Neural crest cell (in vitro differentiated cells): ENCODE measurements at regions not wholly inside any gene's neighbourhood (a gene's known extent, or its start where the extent isn't known, plus 50 kb on each side); places are given as distances from the start of the nearest gene placed in this dataset.
"Not testable (repeated sequence)": the region's sequence is repeated elsewhere in the genome, so short reads cannot be mapped to it uniquely, and the experiment has no call there.

Experiments used
- DNase-seq: peaks from one replicate; pipeline ENCODE4 v3.0.0; 2021; ENCODE audit warnings: low read depth, mixed read lengths, low spot score
- H3K27ac Mint-ChIP-seq: one replicate; pipeline ENCODE4 v1.8.0; 2021; ENCODE audit warnings: mild to moderate bottlenecking, mixed read lengths; ENCODE audit not compliant: unreplicated experiment
- H3K27me3 Mint-ChIP-seq: 2 replicates; pipeline ENCODE4 v1.8.0; 2021; ENCODE audit warnings: low read depth, mild to moderate bottlenecking, mixed read lengths
- H3K36me3 Mint-ChIP-seq: 2 replicates; pipeline ENCODE4 v1.8.0; 2021; ENCODE audit warnings: low read depth, mild to moderate bottlenecking, mixed read lengths
- H3K4me1 Mint-ChIP-seq: 2 replicates; pipeline ENCODE4 v1.8.0; 2021; ENCODE audit warnings: mixed read lengths
- H3K4me3 Mint-ChIP-seq: one replicate; pipeline ENCODE4 v1.8.0; 2021; ENCODE audit warnings: mild to moderate bottlenecking, mixed read lengths
- H3K9me3 Mint-ChIP-seq: 2 replicates; pipeline ENCODE4 v1.8.0; 2021; ENCODE audit warnings: mixed read lengths
- TF ChIP-seq, protein P1 (sequence below): fragments of 200-600 bp; sonication (generic); conservative IDR thresholded peaks from 2 replicates; pipeline ENCODE4 v1.5.0; 2021; ENCODE audit warnings: antibody characterized with exemption, mild to moderate bottlenecking

DNA sequence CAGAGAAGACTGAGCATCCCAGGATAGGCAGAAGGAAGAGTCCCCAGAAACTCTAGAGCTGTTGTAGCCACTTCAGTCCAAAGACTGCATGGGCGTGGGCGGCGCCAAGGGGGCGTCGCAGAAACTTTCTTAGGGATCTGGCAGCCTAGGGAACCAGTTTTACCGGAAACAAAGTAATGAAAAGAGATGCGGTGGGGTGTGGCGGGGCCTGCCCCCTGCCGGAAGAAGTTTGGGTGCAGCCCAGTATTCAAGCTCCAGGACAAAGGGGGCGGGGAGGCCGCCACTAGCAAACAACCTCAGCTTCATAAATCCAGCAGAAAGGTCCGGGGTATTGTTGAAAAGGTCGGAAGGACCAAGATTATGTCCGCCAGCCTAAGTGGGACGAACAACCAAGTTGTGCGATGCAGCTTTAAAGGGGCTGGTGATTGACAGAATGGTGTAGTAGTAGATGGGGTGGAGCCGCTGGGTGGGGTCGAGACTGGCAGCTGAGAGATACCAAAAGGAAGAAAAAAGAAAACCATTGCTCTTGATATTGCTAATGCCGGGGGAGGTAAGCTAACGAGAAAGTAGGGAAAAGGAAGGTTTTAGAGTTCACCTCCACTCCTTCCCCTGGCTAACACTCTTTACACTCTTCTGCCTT is 190.5 kb downstream of the RRAGB start:
- no peaks in the 10 kb centered on the region for H3K27me3 Mint-ChIP-seq
- TF ChIP-seq, protein P1, sequence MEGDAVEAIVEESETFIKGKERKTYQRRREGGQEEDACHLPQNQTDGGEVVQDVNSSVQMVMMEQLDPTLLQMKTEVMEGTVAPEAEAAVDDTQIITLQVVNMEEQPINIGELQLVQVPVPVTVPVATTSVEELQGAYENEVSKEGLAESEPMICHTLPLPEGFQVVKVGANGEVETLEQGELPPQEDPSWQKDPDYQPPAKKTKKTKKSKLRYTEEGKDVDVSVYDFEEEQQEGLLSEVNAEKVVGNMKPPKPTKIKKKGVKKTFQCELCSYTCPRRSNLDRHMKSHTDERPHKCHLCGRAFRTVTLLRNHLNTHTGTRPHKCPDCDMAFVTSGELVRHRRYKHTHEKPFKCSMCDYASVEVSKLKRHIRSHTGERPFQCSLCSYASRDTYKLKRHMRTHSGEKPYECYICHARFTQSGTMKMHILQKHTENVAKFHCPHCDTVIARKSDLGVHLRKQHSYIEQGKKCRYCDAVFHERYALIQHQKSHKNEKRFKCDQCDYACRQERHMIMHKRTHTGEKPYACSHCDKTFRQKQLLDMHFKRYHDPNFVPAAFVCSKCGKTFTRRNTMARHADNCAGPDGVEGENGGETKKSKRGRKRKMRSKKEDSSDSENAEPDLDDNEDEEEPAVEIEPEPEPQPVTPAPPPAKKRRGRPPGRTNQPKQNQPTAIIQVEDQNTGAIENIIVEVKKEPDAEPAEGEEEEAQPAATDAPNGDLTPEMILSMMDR: peak; percentile 69
- peaks cover 14% of the 10 kb centered on the region for H3K4me1 Mint-ChIP-seq
- DNase-seq: peak; percentile 42
- H3K9me3 Mint-ChIP-seq: peaks cover 14% of the 10 kb centered on the region
- peaks cover 6% of the 10 kb centered on the region for H3K36me3 Mint-ChIP-seq
- H3K4me3 Mint-ChIP-seq: peak overlapping the region; percentile 96
- H3K27ac Mint-ChIP-seq: peak overlapping the region; percentile 17

GRCh38 chrX:55908661-55909212 is 191.2 kb downstream of the RRAGB start:
- no peaks in the 10 kb centered on the region for H3K27me3 Mint-ChIP-seq
- peak overlapping the region; percentile 96 for H3K4me3 Mint-ChIP-seq

GRCh38 chrX:55919367-55920221 is 202.0 kb downstream of the RRAGB start:
- H3K27me3 Mint-ChIP-seq: no peaks in the 10 kb centered on the region
- H3K9me3 Mint-ChIP-seq: peaks cover 29% of the 10 kb centered on the region
- H3K4me1 Mint-ChIP-seq: no peaks in the 10 kb centered on the region
- H3K36me3 Mint-ChIP-seq: peaks cover 33% of the 10 kb centered on the region
- TF ChIP-seq, protein P1: no peak
- no peak overlapping the region for H3K27ac Mint-ChIP-seq
- no peak for DNase-seq
- no peak overlapping the region for H3K4me3 Mint-ChIP-seq

More at GRCh38 chrX:55908661-55909212, 191.2 kb downstream of the RRAGB start:
- Mint-ChIP-seq H3K27ac (no peak overlapping the region), H3K4me1 (peaks cover 14% of the 10 kb centered on the region), H3K9me3 (peaks cover 14% of the 10 kb centered on the region), H3K36me3 (peaks cover 6% of the 10 kb centered on the region)
- TF ChIP-seq, protein P1: no peak
- DNase-seq: peak; percentile 1

GRCh38 chrX:55924574-55924973 is 207.0 kb downstream of the RRAGB start:
- peaks cover 29% of the 10 kb centered on the region for H3K9me3 Mint-ChIP-seq

DNA sequence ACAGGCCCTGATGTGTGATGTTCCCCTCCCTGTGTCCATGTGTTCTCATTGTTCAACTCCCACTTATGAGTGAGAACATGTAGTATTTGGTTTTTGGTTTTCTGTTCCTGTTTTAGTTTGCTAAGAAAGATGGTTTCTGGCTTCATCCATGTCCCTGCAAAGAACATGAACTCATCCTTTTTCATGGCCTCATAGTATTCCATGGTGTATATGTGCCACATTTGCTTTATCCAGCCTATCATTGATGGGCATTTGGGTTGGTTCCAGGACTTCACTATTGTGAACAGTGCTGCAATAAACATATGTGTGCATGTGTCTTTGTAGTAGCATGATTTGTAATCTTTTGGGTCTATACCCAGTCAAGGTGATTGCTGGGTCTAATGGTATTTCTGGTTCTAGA is 211.0 kb downstream of the RRAGB start:
- DNase-seq, H3K4me3 Mint-ChIP-seq, H3K4me1 Mint-ChIP-seq, H3K27ac Mint-ChIP-seq, H3K27me3 Mint-ChIP-seq: not testable (repeated sequence)
- H3K36me3 Mint-ChIP-seq: peaks cover 17% of the 10 kb centered on the region
- peaks cover 30% of the 10 kb centered on the region for H3K9me3 Mint-ChIP-seq

More at GRCh38 chrX:55924574-55924973, 207.0 kb downstream of the RRAGB start:
- Mint-ChIP-seq H3K27ac (no peak overlapping the region), H3K4me1 (no peaks in the 10 kb centered on the region), H3K4me3 (no peak overlapping the region), H3K27me3 (no peaks in the 10 kb centered on the region), H3K36me3 (peaks cover 28% of the 10 kb centered on the region)
- no peak for DNase-seq
- TF ChIP-seq, protein P1: no peak
